ENCODE measurements at regions not wholly inside any gene's neighbourhood (a gene's known extent, or its start where the extent isn't known, plus 50 kb on each side); places are given as distances from the start of the nearest gene placed in this dataset.

DNA sequence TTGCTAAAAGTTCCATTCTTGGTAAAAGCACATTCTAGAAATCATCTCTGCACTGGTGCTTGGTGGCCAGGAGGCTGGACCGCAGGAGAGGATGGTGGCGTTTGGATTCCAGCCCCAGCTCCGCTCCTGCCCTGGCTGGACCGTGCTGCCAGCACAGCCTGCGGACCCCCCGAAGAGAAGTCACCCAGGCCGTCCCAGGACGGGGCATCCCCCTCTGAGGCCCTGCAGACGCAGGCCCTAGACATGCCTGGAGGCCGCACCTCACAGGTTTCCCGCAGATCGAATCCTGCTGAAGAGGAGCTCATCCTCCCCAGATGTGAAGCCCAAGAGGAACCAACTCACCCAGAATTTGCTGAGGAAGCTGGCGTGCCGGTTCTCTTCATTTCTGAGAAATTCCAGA lies 159.0 kb downstream of the TEX29 start:
- TF ChIP-seq, protein P1, sequence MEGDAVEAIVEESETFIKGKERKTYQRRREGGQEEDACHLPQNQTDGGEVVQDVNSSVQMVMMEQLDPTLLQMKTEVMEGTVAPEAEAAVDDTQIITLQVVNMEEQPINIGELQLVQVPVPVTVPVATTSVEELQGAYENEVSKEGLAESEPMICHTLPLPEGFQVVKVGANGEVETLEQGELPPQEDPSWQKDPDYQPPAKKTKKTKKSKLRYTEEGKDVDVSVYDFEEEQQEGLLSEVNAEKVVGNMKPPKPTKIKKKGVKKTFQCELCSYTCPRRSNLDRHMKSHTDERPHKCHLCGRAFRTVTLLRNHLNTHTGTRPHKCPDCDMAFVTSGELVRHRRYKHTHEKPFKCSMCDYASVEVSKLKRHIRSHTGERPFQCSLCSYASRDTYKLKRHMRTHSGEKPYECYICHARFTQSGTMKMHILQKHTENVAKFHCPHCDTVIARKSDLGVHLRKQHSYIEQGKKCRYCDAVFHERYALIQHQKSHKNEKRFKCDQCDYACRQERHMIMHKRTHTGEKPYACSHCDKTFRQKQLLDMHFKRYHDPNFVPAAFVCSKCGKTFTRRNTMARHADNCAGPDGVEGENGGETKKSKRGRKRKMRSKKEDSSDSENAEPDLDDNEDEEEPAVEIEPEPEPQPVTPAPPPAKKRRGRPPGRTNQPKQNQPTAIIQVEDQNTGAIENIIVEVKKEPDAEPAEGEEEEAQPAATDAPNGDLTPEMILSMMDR (IDR thresholded peaks at IDR 0.05) = no peak
- no peak for TF ChIP-seq POLR2A (IDR thresholded peaks at IDR 0.05)

All from uterus (tissue), 2 donors.